IMR-90 (cell line): ENCODE measurements at regions not wholly inside any gene's neighbourhood (a gene's known extent, or its start where the extent isn't known, plus 50 kb on each side); places are given as distances from the start of the nearest gene placed in this dataset.

Experiments used
- ATAC-seq: fragments of 200-7000 bp; cut with Tn5 transposase; 2 replicates; pipeline ENCODE4 v1.9.1; 2020; ENCODE audit warnings: low read depth, mild to moderate bottlenecking, moderate library complexity
- BruUV-seq: library from RNA; stranded (reverse); fragments of 400-500 nt; replicated peaks from 2 replicates; lab custom pipeline; 2021; lab: Mats Ljungman, UMichigan
- CTCF ChIA-PET: fragments of 300-600 bp; formaldehyde crosslinking; extraction: SDS; loops from one replicate; lab custom pipeline; 2021; ENCODE audit warnings: antibody characterized with exemption; lab: Yijun Ruan, JAX
- POLR2A ChIA-PET: fragments of 300-600 bp; sonication (Branson Sonifier 250); formaldehyde crosslinking; loops from one replicate; lab custom pipeline; 2022; ENCODE audit warnings: antibody characterized with exemption; ENCODE audit not compliant: unreplicated experiment; lab: Charles Lee
- DNase-seq: peaks from one replicate; pipeline ENCODE4 v3.0.0; 2013
- H2AFZ ChIP-seq: replicated peaks from 2 replicates; pipeline ENCODE3; 2013; ENCODE audit warnings: low read length, mild to moderate bottlenecking; ENCODE audit not compliant: poor library complexity
- H2AK5ac ChIP-seq: 2 replicates; pipeline ENCODE4 v1.6.1; 2013; ENCODE audit warnings: low read depth, low read length, inconsistent platforms
- H2AK9ac ChIP-seq: replicated peaks from 2 replicates; pipeline ENCODE3; 2013; ENCODE audit warnings: mild to moderate bottlenecking, low read depth, low read length, moderate library complexity; ENCODE audit not compliant: poor library complexity
- H2BK120ac ChIP-seq: 2 replicates; pipeline ENCODE4 v1.6.1; 2013; ENCODE audit warnings: low read depth, low read length, inconsistent platforms
- H2BK15ac ChIP-seq: 3 replicates; pipeline ENCODE4 v1.6.1; 2013; ENCODE audit warnings: low read depth, low read length, inconsistent platforms
- H2BK20ac ChIP-seq: 2 replicates; pipeline ENCODE4 v1.6.1; 2013; ENCODE audit warnings: low read depth, mild to moderate bottlenecking, inconsistent platforms, low read length, moderate library complexity
- H2BK5ac ChIP-seq: 2 replicates; pipeline ENCODE4 v1.6.1; 2013; ENCODE audit warnings: mild to moderate bottlenecking, low read depth, low read length, inconsistent platforms; ENCODE audit not compliant: poor library complexity, severe bottlenecking
- H3K14ac ChIP-seq: replicated peaks from 2 replicates; pipeline ENCODE4 v1.6.1; 2013; ENCODE audit warnings: low read depth, low read length, inconsistent platforms
- H3K18ac ChIP-seq: 2 replicates; pipeline ENCODE4 v1.6.1; 2013; ENCODE audit warnings: low read depth, low read length, control low read depth
- H3K23ac ChIP-seq: 2 replicates; pipeline ENCODE4 v1.6.1; 2013; ENCODE audit warnings: low read depth, low read length, inconsistent platforms
- H3K27ac ChIP-seq: 2 replicates; pipeline ENCODE4 v1.5.1; 2013; ENCODE audit warnings: mild to moderate bottlenecking, control low read depth, low read length; ENCODE audit not compliant: insufficient read depth
- H3K27me3 ChIP-seq: 2 replicates; pipeline ENCODE4 v1.6.1; 2013; ENCODE audit warnings: low read length; ENCODE audit not compliant: control insufficient read depth, insufficient read depth
- H3K36me3 ChIP-seq: 2 replicates; pipeline ENCODE4 v1.6.1; 2013; ENCODE audit warnings: low read length, mixed read lengths; ENCODE audit not compliant: control insufficient read depth, insufficient read depth
- H3K4ac ChIP-seq: 2 replicates; pipeline ENCODE4 v1.6.1; 2013; ENCODE audit warnings: low read depth, low read length, inconsistent platforms
- H3K4me1 ChIP-seq: 2 replicates; pipeline ENCODE4 v1.6.1; 2013; ENCODE audit warnings: low read length, mixed read lengths; ENCODE audit not compliant: control insufficient read depth, insufficient read depth
- H3K4me2 ChIP-seq: 2 replicates; pipeline ENCODE4 v1.6.1; 2013; ENCODE audit warnings: low read depth, mild to moderate bottlenecking, control low read depth, low read length, moderate library complexity
- H3K4me3 ChIP-seq: 2 replicates; pipeline ENCODE4 v1.5.1; 2013; ENCODE audit warnings: low read depth, mild to moderate bottlenecking, control low read depth, low read length, moderate library complexity; ENCODE audit not compliant: insufficient read depth
- H3K56ac ChIP-seq: 2 replicates; pipeline ENCODE4 v1.6.1; 2013; ENCODE audit warnings: low read length, inconsistent platforms; ENCODE audit not compliant: insufficient read depth; ENCODE audit errors: extremely low read depth
- H3K79me1 ChIP-seq, 2 experiments: 2 replicates each; pipeline ENCODE4 v1.6.1; 2013; ENCODE audit warnings: low read length in 2 of 2, inconsistent platforms in 1 of 2, low read depth in 1 of 2
- H3K9ac ChIP-seq: 2 replicates; pipeline ENCODE4 v1.6.1; 2013; ENCODE audit warnings: low read depth, low read length, control low read depth
- H3K9me1 ChIP-seq: 2 replicates; pipeline ENCODE4 v1.6.1; 2013; ENCODE audit warnings: low read length, inconsistent platforms; ENCODE audit not compliant: insufficient read depth
- H3K9me3 ChIP-seq: 2 replicates; pipeline ENCODE4 v1.6.1; 2013; ENCODE audit warnings: low read length; ENCODE audit not compliant: control insufficient read depth, insufficient read depth
- H4K20me1 ChIP-seq: 2 replicates; pipeline ENCODE4 v1.6.1; 2013; ENCODE audit warnings: low read length, inconsistent platforms; ENCODE audit not compliant: insufficient read depth
- H4K5ac ChIP-seq: 2 replicates; pipeline ENCODE4 v1.6.1; 2013; ENCODE audit warnings: mild to moderate bottlenecking, low read depth, low read length, control low read depth
- H4K8ac ChIP-seq, 2 experiments: 2 replicates each; pipeline ENCODE4 v1.6.1; 2013; ENCODE audit warnings: low read depth in 2 of 2, low read length in 2 of 2, control low read depth in 1 of 2, inconsistent platforms in 1 of 2
- H4K91ac ChIP-seq: 2 replicates; pipeline ENCODE4 v1.6.1; 2013; ENCODE audit warnings: low read depth, low read length, inconsistent platforms; ENCODE audit not compliant: insufficient read depth
- BHLHE40 ChIP-seq: fragments of 150-350 bp; IDR thresholded peaks from 2 replicates; pipeline ENCODE4 v1.6.1; 2016; ENCODE audit warnings: mild to moderate bottlenecking, low read depth, low read length
- CEBPB ChIP-seq: IDR thresholded peaks from 2 replicates; pipeline ENCODE4 v1.6.1; 2012; ENCODE audit warnings: low read depth, low read length, improper control_type of control experiment
- CHD1 ChIP-seq: IDR thresholded peaks from 2 replicates; pipeline ENCODE4 v1.6.1; 2012; ENCODE audit warnings: low read depth, low read length, improper control_type of control experiment
- CTCF ChIP-seq: conservative IDR thresholded peaks from 2 replicates; pipeline ENCODE4 v1.5.1; 2012; ENCODE audit warnings: mild to moderate bottlenecking, low read depth, low read length, improper control_type of control experiment
- ELK1 ChIP-seq: fragments of 150-350 bp; IDR thresholded peaks from 2 replicates; pipeline ENCODE4 v1.6.1; 2016; ENCODE audit warnings: low read depth, mild to moderate bottlenecking, low read length, moderate library complexity, borderline replicate concordance
- FOS ChIP-seq: fragments of 150-350 bp; IDR thresholded peaks from 2 replicates; pipeline ENCODE4 v1.6.1; 2016; ENCODE audit warnings: low read depth, low read length
- MAFK ChIP-seq: IDR thresholded peaks from 2 replicates; pipeline ENCODE4 v1.6.1; 2012; ENCODE audit warnings: low read depth, low read length, improper control_type of control experiment
- MAZ ChIP-seq: IDR thresholded peaks from 2 replicates; pipeline ENCODE4 v1.6.1; 2012; ENCODE audit warnings: low read depth, mild to moderate bottlenecking, low read length, improper control_type of control experiment, moderate library complexity, borderline replicate concordance
- MXI1 ChIP-seq: IDR thresholded peaks from 2 replicates; pipeline ENCODE4 v1.6.1; 2012; ENCODE audit warnings: low read depth, mild to moderate bottlenecking, low read length, moderate library complexity, borderline replicate concordance
- NFE2L2 ChIP-seq: fragments of 150-350 bp; IDR thresholded peaks from 2 replicates; pipeline ENCODE4 v1.6.1; 2016; ENCODE audit warnings: low read depth, mild to moderate bottlenecking, low read length
- POLR2A ChIP-seq: IDR thresholded peaks from 2 replicates; pipeline ENCODE4 v1.6.1; 2012; ENCODE audit warnings: mild to moderate bottlenecking, low read depth, low read length
- RAD21 ChIP-seq: IDR thresholded peaks from 2 replicates; pipeline ENCODE4 v1.6.1; 2012; ENCODE audit warnings: low read length, improper control_type of control experiment
- RCOR1 ChIP-seq: IDR thresholded peaks from 2 replicates; pipeline ENCODE4 v1.6.1; 2012; ENCODE audit warnings: mild to moderate bottlenecking, low read length, improper control_type of control experiment; ENCODE audit not compliant: insufficient replicate concordance
- RFX5 ChIP-seq: IDR thresholded peaks from 2 replicates; pipeline ENCODE4 v1.8.0; 2012; ENCODE audit warnings: low read depth, mild to moderate bottlenecking, low read length, moderate library complexity
- SMC3 ChIP-seq: fragments of 150-350 bp; IDR thresholded peaks from 2 replicates; pipeline ENCODE4 v1.6.1; 2016; ENCODE audit warnings: low read depth, mild to moderate bottlenecking, antibody characterized with exemption, low read length, moderate library complexity
- USF2 ChIP-seq: fragments of 150-350 bp; IDR thresholded peaks from 2 replicates; pipeline ENCODE4 v1.6.1; 2017; ENCODE audit warnings: mild to moderate bottlenecking, antibody characterized with exemption, low read length, low read depth
- WGBS, 2 experiments: methylation state at CpG; one replicate each; pipeline versions ENCODE4 v1.1.5 to v1.1.7; 2013; ENCODE audit warnings: missing lambda C conversion rate in 2 of 2; ENCODE audit not compliant: insufficient read length in 1 of 2; ENCODE audit errors: extremely low coverage in 2 of 2; 5-methylcytosine and 5-hydroxymethylcytosine counted together
- dilution Hi-C: fragments of 300-500 bp; cut with HindIII; formaldehyde crosslinking; loops from one replicate; pipeline ENCODE4 v1.14.3; 2018; ENCODE audit warnings: low sequenced_read_pairs; ENCODE audit not compliant: unreplicated experiment
- in situ Hi-C: fragments of 300-500 bp; cut with MboI; formaldehyde crosslinking; loops from 3 replicates; pipeline ENCODE4 v1.14.3; 2019; ENCODE audit warnings: low sequenced_read_pairs, inconsistent platforms, mixed read lengths
- intact Hi-C: fragments of 100-400 bp; cut with micrococcal nuclease; formaldehyde crosslinking; loops from 2 replicates; pipeline ENCODE4 v1.10.0; 2022

- intact Hi-C loops: no loop called here
Measured at GRCh38 chr16:77555791-77556190, 121.0 kb upstream of the ADAMTS18 start.

More at GRCh38 chr16:77555791-77556190, 121.0 kb upstream of the ADAMTS18 start:
- no peak overlapping the region for H3K14ac ChIP-seq
- no peak overlapping the region for H2AFZ ChIP-seq
- H2BK120ac ChIP-seq: no peak overlapping the region
- no peak overlapping the region for H2BK20ac ChIP-seq
- no peaks in the 10 kb centered on the region for H3K4me1 ChIP-seq
- 25% methylated on average over 6 of the region's 12 CpGs; no CpG with 5 or more reads in 1 of the 2 experiments for WGBS, 2 experiments
- no peaks in the 10 kb centered on the region for H3K27me3 ChIP-seq
- dilution Hi-C loops (no loop called here), in situ Hi-C loops (no loop called here)
- no peak overlapping the region for H3K56ac ChIP-seq
- peak overlapping the region; percentile 35; the same call in 1 of the 2 replicates for H3K4me2 ChIP-seq
- H3K23ac ChIP-seq: no peak overlapping the region
- H4K8ac ChIP-seq: no peak overlapping the region
- no peak overlapping the region for H2BK15ac ChIP-seq
- H3K9me3 ChIP-seq: no peaks in the 10 kb centered on the region
- H3K36me3 ChIP-seq: no peaks in the 10 kb centered on the region
- no peaks in the 10 kb centered on the region for H4K20me1 ChIP-seq
- ATAC-seq: peak; percentile 77
- no peak overlapping the region for H4K5ac ChIP-seq
- no peaks in the 10 kb centered on the region for H3K9me1 ChIP-seq
- H3K79me1 ChIP-seq: no peaks in the 10 kb centered on the region
- ChIA-PET CTCF (no interaction called here), POLR2A (no interaction called here)
- H3K4ac ChIP-seq: no peak overlapping the region
- H4K91ac ChIP-seq: no peak overlapping the region
- no peak overlapping the region for H2AK5ac ChIP-seq
- no peak overlapping the region for H3K18ac ChIP-seq
- TF ChIP-seq RCOR1: no peak
- TF ChIP-seq MAFK: no peak
- no peak for TF ChIP-seq MXI1
- TF ChIP-seq NFE2L2: no peak
- TF ChIP-seq CHD1: no peak
- TF ChIP-seq FOS: no peak
- TF ChIP-seq RAD21: no peak
- TF ChIP-seq SMC3: no peak
- TF ChIP-seq MAZ: no peak
- no peak for TF ChIP-seq CTCF
- no peak for TF ChIP-seq USF2
- TF ChIP-seq ELK1: no peak
- no peak for TF ChIP-seq BHLHE40
- TF ChIP-seq CEBPB: no peak
- TF ChIP-seq POLR2A: no peak
- no peak for TF ChIP-seq RFX5
- H3K4me3 ChIP-seq: no peak overlapping the region
- no peak overlapping the region for H2AK9ac ChIP-seq
- H3K27ac ChIP-seq: no peak overlapping the region
- DNase-seq: no peak
- BruUV-seq: no TSS peak
- H2BK5ac ChIP-seq: no peak overlapping the region
- no peak overlapping the region for H3K9ac ChIP-seq
